Neural progenitor cell (in vitro differentiated cells): ENCODE measurements at regions not wholly inside any gene's neighbourhood (a gene's known extent, or its start where the extent isn't known, plus 50 kb on each side); places are given as distances from the start of the nearest gene placed in this dataset.

ENCODE experiments used
- DNase-seq: peaks from one replicate; pipeline ENCODE4 v3.0.0-alpha.2; 2016; ENCODE audit warnings: low spot score
- H2AFZ ChIP-seq: fragments of 200-600 bp; sonication (generic); replicated peaks from 2 replicates; pipeline ENCODE4 v1.6.1; 2016; ENCODE audit warnings: antibody characterized with exemption
- H3F3A ChIP-seq: fragments of 200-600 bp; sonication (generic); 2 replicates; pipeline ENCODE4 v1.6.1; 2016; ENCODE audit warnings: antibody characterized with exemption, low read depth
- H3K27ac ChIP-seq: fragments of 200-600 bp; sonication (generic); 2 replicates; pipeline ENCODE4 v1.5.1; 2016; ENCODE audit warnings: mild to moderate bottlenecking
- H3K27me3 ChIP-seq: fragments of 200-600 bp; sonication (generic); 2 replicates; pipeline ENCODE4 v1.6.1; 2016; ENCODE audit warnings: mild to moderate bottlenecking, moderate library complexity
- H3K36me3 ChIP-seq: fragments of 200-600 bp; sonication (generic); 2 replicates; pipeline ENCODE4 v1.5.1; 2016
- H3K4me1 ChIP-seq: fragments of 200-600 bp; sonication (generic); 2 replicates; pipeline ENCODE4 v1.6.1; 2016; ENCODE audit warnings: mixed run types
- H3K4me2 ChIP-seq: fragments of 200-600 bp; sonication (generic); 2 replicates; pipeline ENCODE4 v1.6.1; 2016
- H3K4me3 ChIP-seq: fragments of 200-600 bp; sonication (generic); 2 replicates; pipeline ENCODE4 v1.5.1; 2016
- H3K79me2 ChIP-seq: fragments of 200-600 bp; sonication (generic); 2 replicates; pipeline ENCODE4 v1.6.1; 2016; ENCODE audit warnings: low read depth
- H3K9ac ChIP-seq: fragments of 200-600 bp; sonication (generic); 2 replicates; pipeline ENCODE4 v1.6.1; 2016
- H3K9me3 ChIP-seq: fragments of 200-600 bp; sonication (generic); 2 replicates; pipeline ENCODE4 v1.5.1; 2016; ENCODE audit warnings: low read depth
- H4K20me1 ChIP-seq: fragments of 200-600 bp; sonication (generic); 2 replicates; pipeline ENCODE4 v1.6.1; 2016; ENCODE audit warnings: low read depth
- H3K27ac Mint-ChIP-seq: 3 replicates; pipeline ENCODE4 v1.8.0; 2021; ENCODE audit warnings: mixed read lengths
- H3K27me3 Mint-ChIP-seq: 2 replicates; pipeline ENCODE4 v1.8.0; 2022; ENCODE audit warnings: low read depth, mild to moderate bottlenecking, inconsistent platforms, moderate library complexity, mixed read lengths; ENCODE audit not compliant: insufficient read depth
- H3K36me3 Mint-ChIP-seq: 3 replicates; pipeline ENCODE4 v1.8.0; 2021; ENCODE audit warnings: mixed read lengths
- H3K4me1 Mint-ChIP-seq: 3 replicates; pipeline ENCODE4 v1.8.0; 2021; ENCODE audit warnings: mixed read lengths
- H3K4me3 Mint-ChIP-seq: 3 replicates; pipeline ENCODE4 v1.8.0; 2021; ENCODE audit warnings: mild to moderate bottlenecking, moderate library complexity, mixed read lengths
- H3K9me3 Mint-ChIP-seq: 3 replicates; pipeline ENCODE4 v1.8.0; 2020; ENCODE audit warnings: mixed read lengths
- EZH2 ChIP-seq: fragments of 200-600 bp; sonication (generic); IDR thresholded peaks from 2 replicates; pipeline ENCODE4 v1.6.1; 2017; ENCODE audit warnings: antibody characterized with exemption, mild to moderate bottlenecking, moderate library complexity
- EZH2phosphoT487 ChIP-seq: fragments of 200-600 bp; sonication (generic); IDR thresholded peaks from 2 replicates; pipeline ENCODE4 v1.6.1; 2017; ENCODE audit warnings: antibody characterized with exemption
- TF ChIP-seq, protein P1 (sequence below): fragments of 200-600 bp; sonication (generic); IDR thresholded peaks from 2 replicates; pipeline ENCODE4 v1.5.1; 2017; ENCODE audit warnings: antibody characterized with exemption, mild to moderate bottlenecking

DNA sequence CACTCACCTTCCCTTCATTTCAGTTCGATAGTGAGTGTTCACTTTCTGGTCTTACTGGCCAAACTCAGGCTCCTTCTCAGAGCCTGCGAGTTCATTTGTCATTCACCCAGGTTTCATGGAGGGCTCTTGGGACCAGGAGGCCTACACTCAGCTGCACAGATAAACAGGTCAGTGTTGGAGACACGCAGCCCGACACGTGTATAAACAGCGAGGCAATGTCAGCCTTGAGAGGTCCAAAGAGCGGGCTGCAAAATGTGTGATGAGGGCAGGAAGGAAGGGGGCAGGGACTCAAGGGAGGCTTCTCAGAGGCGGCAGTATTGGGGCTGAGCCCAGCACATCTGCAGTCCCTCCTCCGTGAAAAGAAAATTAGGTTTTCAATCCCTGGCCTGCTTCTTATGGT, 82.6 kb upstream of the ZNF618 start:
- Histone ChIP-seq H3K27me3 (no peaks in the 10 kb centered on the region), H4K20me1 (no peaks in the 10 kb centered on the region), H3K9me3 (no peaks in the 10 kb centered on the region), H3K36me3 (no peaks in the 10 kb centered on the region), H3K79me2 (no peaks in the 10 kb centered on the region), H3K4me3 (no peak overlapping the region), H3K27ac (no peak overlapping the region), H2AFZ (no peak overlapping the region), H3K4me2 (no peak overlapping the region), H3K4me1 (no peaks in the 10 kb centered on the region), H3K9ac (no peak overlapping the region), H3F3A (no peaks in the 10 kb centered on the region)
- Mint-ChIP-seq H3K4me3 (no peak overlapping the region), H3K27ac (no peak overlapping the region), H3K27me3 (peaks cover 5% of the 10 kb centered on the region), H3K9me3 (no peaks in the 10 kb centered on the region), H3K36me3 (no peaks in the 10 kb centered on the region), H3K4me1 (peaks cover 2% of the 10 kb centered on the region)
- no peak for TF ChIP-seq EZH2
- TF ChIP-seq, protein P1, sequence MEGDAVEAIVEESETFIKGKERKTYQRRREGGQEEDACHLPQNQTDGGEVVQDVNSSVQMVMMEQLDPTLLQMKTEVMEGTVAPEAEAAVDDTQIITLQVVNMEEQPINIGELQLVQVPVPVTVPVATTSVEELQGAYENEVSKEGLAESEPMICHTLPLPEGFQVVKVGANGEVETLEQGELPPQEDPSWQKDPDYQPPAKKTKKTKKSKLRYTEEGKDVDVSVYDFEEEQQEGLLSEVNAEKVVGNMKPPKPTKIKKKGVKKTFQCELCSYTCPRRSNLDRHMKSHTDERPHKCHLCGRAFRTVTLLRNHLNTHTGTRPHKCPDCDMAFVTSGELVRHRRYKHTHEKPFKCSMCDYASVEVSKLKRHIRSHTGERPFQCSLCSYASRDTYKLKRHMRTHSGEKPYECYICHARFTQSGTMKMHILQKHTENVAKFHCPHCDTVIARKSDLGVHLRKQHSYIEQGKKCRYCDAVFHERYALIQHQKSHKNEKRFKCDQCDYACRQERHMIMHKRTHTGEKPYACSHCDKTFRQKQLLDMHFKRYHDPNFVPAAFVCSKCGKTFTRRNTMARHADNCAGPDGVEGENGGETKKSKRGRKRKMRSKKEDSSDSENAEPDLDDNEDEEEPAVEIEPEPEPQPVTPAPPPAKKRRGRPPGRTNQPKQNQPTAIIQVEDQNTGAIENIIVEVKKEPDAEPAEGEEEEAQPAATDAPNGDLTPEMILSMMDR: no peak
- no peak for TF ChIP-seq EZH2phosphoT487
- DNase-seq: no peak

DNA sequence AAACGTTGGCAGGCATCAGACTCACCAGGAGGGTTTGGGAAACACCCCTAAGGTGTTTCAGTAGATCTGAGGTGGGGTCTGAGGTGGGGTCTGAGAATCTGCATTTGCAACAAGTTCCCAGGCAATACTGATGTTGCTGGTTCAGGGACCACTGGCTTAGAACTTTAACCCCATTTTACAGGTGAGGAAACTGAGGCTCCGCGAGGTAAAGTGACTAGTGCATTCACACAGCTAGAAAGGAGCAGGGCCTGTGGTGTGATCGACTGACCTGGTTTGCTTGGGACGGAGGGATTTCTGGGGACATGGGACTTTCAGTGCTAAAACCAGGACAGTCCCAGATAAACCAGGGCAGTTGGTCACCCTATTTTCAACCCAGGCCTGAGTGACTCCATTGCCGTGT, 81.4 kb upstream of the ZNF618 start:
- H3K9ac ChIP-seq: no peak overlapping the region
- no peak overlapping the region for H3K27ac Mint-ChIP-seq
- H3K27ac ChIP-seq: no peak overlapping the region
- H3K9me3 ChIP-seq: no peaks in the 10 kb centered on the region
- H3K27me3 ChIP-seq: no peaks in the 10 kb centered on the region
- no peaks in the 10 kb centered on the region for H3K4me1 Mint-ChIP-seq
- H4K20me1 ChIP-seq: no peaks in the 10 kb centered on the region
- no peaks in the 10 kb centered on the region for H3K36me3 Mint-ChIP-seq
- DNase-seq: no peak
- TF ChIP-seq EZH2: no peak
- no peak for TF ChIP-seq EZH2phosphoT487
- TF ChIP-seq, protein P1: no peak
- no peaks in the 10 kb centered on the region for H3K79me2 ChIP-seq
- H3K4me1 ChIP-seq: no peaks in the 10 kb centered on the region
- no peaks in the 10 kb centered on the region for H3K36me3 ChIP-seq
- no peak overlapping the region for H3K4me3 Mint-ChIP-seq
- no peaks in the 10 kb centered on the region for H3K9me3 Mint-ChIP-seq
- peaks cover 5% of the 10 kb centered on the region for H3K27me3 Mint-ChIP-seq
- no peak overlapping the region for H3K4me3 ChIP-seq
- H3K4me2 ChIP-seq: no peak overlapping the region
- no peak overlapping the region for H2AFZ ChIP-seq
- no peaks in the 10 kb centered on the region for H3F3A ChIP-seq

DNA sequence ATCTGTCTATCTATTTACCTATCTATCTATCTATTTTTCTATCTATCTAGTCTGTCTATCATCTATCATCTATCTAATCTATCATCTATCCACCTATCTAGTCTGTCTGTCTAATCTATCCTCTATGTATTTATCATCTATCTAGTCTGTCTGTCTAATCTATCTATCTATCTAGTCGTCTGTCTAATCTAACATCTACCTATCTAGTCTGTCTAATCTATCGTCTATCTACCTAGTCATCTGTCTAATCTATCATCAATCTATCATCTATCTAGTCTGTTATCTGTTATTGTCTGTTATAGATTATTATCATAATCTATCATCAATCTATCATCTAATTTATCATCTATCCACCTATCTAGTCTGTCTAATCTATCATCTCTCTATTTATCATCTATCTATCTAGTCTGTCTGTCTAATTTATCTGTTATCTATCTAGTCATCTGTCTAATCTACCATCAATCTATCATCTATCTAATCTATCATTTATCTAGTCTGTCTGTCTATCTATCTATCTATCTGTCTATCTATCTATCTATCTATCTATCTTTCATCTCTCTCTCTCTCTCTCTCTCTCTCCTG, 80.2 kb upstream of the ZNF618 start:
- Histone ChIP-seq H3K9me3 (no peaks in the 10 kb centered on the region), H4K20me1 (no peaks in the 10 kb centered on the region), H3K79me2 (no peaks in the 10 kb centered on the region), H3K9ac (no peak overlapping the region), H3K27me3 (no peaks in the 10 kb centered on the region), H3K4me1 (no peaks in the 10 kb centered on the region), H3K4me2 (no peak overlapping the region), H2AFZ (no peak overlapping the region), H3K4me3 (no peak overlapping the region), H3F3A (no peaks in the 10 kb centered on the region), H3K36me3 (no peaks in the 10 kb centered on the region), H3K27ac (no peak overlapping the region)
- TF ChIP-seq EZH2: no peak
- TF ChIP-seq, protein P1: no peak
- no peak for TF ChIP-seq EZH2phosphoT487
- Mint-ChIP-seq H3K4me3 (no peak overlapping the region), H3K36me3 (no peaks in the 10 kb centered on the region), H3K4me1 (no peaks in the 10 kb centered on the region), H3K9me3 (no peaks in the 10 kb centered on the region), H3K27me3 (peaks cover 5% of the 10 kb centered on the region), H3K27ac (no peak overlapping the region)
- no peak for DNase-seq
